HL-60 (cell line): ENCODE measurements at regions not wholly inside any gene's neighbourhood (a gene's known extent, or its start where the extent isn't known, plus 50 kb on each side); places are given as distances from the start of the nearest gene placed in this dataset.

Experiments used
- DNase-seq, 2 experiments: peaks; one replicate each; pipeline ENCODE4 v3.0.0-alpha.2; 2010 to 2020; ENCODE audit warnings: low read depth in 1 of 2, low spot score in 1 of 2
- H3K27ac ChIP-seq: fragments of 250-450 bp; sonication (Bioruptor Pico); replicated peaks from 2 replicates; pipeline ENCODE4 v1.5.1; 2020; ENCODE audit warnings: mild to moderate bottlenecking, moderate library complexity
- H3K27me3 ChIP-seq: fragments of 250-450 bp; sonication (Bioruptor Pico); 2 replicates; pipeline ENCODE4 v1.5.1; 2021; ENCODE audit warnings: mild to moderate bottlenecking, moderate library complexity; ENCODE audit not compliant: insufficient read depth, poor library complexity, severe bottlenecking
- H3K4me3 ChIP-seq: replicated peaks from 2 replicates; pipeline ENCODE4 v1.5.1; 2011; ENCODE audit warnings: mild to moderate bottlenecking, control low read depth, low read length; ENCODE audit not compliant: insufficient read depth
- CTCF ChIP-seq: IDR thresholded peaks from one replicate; pipeline ENCODE4 v1.5.1; 2011; ENCODE audit warnings: low read length, control low read depth, inconsistent platforms; ENCODE audit not compliant: insufficient read depth
- GABPA ChIP-seq: IDR thresholded peaks from 2 replicates; pipeline ENCODE4 v1.6.1; 2012; ENCODE audit warnings: low read depth
- POLR2AphosphoS5 ChIP-seq: IDR thresholded peaks from 2 replicates; pipeline ENCODE4 v1.6.1; 2012; ENCODE audit warnings: low read depth
- REST ChIP-seq: IDR thresholded peaks from 2 replicates; pipeline ENCODE4 v1.6.1; 2012; ENCODE audit warnings: low read depth; ENCODE audit not compliant: insufficient replicate concordance
- SPI1 ChIP-seq: IDR thresholded peaks from 2 replicates; pipeline ENCODE4 v1.6.1; 2012; ENCODE audit warnings: low read depth, mild to moderate bottlenecking, borderline replicate concordance

GRCh38 chrX:22730542-22730941 is 269.2 kb upstream of the DDX53 start:
- H3K27ac ChIP-seq, result no peak overlapping the region
- H3K27me3 ChIP-seq, result no peaks in the 10 kb centered on the region
- no peak for TF ChIP-seq GABPA
- no peak for TF ChIP-seq SPI1
- no peak for TF ChIP-seq POLR2AphosphoS5
- TF ChIP-seq CTCF, result no peak
- TF ChIP-seq REST, result no peak

GRCh38 chrX:22737541-22737940 is 262.2 kb upstream of the DDX53 start:
- TF ChIP-seq GABPA (no peak), POLR2AphosphoS5 (no peak), REST (no peak), CTCF (no peak), SPI1 (no peak)
- DNase-seq, result no peak
- no peaks in the 10 kb centered on the region for H3K27me3 ChIP-seq

More at GRCh38 chrX:22730542-22730941, 269.2 kb upstream of the DDX53 start:
- H3K4me3 ChIP-seq, result no peak overlapping the region
- DNase-seq, result no peak

GRCh38 chrX:22739276-22739675 is 260.5 kb upstream of the DDX53 start:
- TF ChIP-seq POLR2AphosphoS5 (no peak), REST (no peak), GABPA (no peak), SPI1 (no peak), CTCF (no peak)
- Histone ChIP-seq H3K27me3 (no peaks in the 10 kb centered on the region), H3K27ac (no peak overlapping the region), H3K4me3 (no peak overlapping the region)
- no peak for DNase-seq

More at GRCh38 chrX:22737541-22737940, 262.2 kb upstream of the DDX53 start:
- no peak overlapping the region for H3K27ac ChIP-seq
- no peak overlapping the region for H3K4me3 ChIP-seq
